SJSA1 (cell line): ENCODE measurements at regions not wholly inside any gene's neighbourhood (a gene's known extent, or its start where the extent isn't known, plus 50 kb on each side); places are given as distances from the start of the nearest gene placed in this dataset.
"Not testable (repeated sequence)": the region's sequence is repeated elsewhere in the genome, so short reads cannot be mapped to it uniquely, and the experiment has no call there.

Experiments used
- DNase-seq, 2 experiments: peaks; one replicate each; pipeline ENCODE4 v3.0.0-alpha.2; 2015 to 2020; ENCODE audit warnings: low spot score in 2 of 2, low read depth in 1 of 2
- H3K27ac ChIP-seq: fragments of 250-450 bp; sonication (Bioruptor Pico); 2 replicates; pipeline ENCODE4 v1.5.1; 2020; ENCODE audit warnings: mild to moderate bottlenecking, moderate library complexity
- H3K27me3 ChIP-seq: fragments of 250-450 bp; sonication (Bioruptor Pico); replicated peaks from 2 replicates; pipeline ENCODE4 v1.5.1; 2020; ENCODE audit warnings: mild to moderate bottlenecking, moderate library complexity
- H3K36me3 ChIP-seq: fragments of 250-450 bp; sonication (Bioruptor Pico); 2 replicates; pipeline ENCODE4 v1.5.1; 2020; ENCODE audit warnings: mild to moderate bottlenecking
- H3K4me1 ChIP-seq: fragments of 250-450 bp; sonication (Bioruptor Pico); replicated peaks from 2 replicates; pipeline ENCODE4 v1.6.1; 2021; ENCODE audit warnings: mild to moderate bottlenecking
- H3K4me3 ChIP-seq: fragments of 250-450 bp; sonication (Bioruptor Pico); 2 replicates; pipeline ENCODE4 v1.5.1; 2020; ENCODE audit warnings: mild to moderate bottlenecking
- H3K9me3 ChIP-seq: fragments of 250-450 bp; sonication (Bioruptor Pico); replicated peaks from 2 replicates; pipeline ENCODE4 v1.5.1; 2020; ENCODE audit warnings: mild to moderate bottlenecking

- no peak for DNase-seq
- Histone ChIP-seq H3K4me1 (no peaks in the 10 kb centered on the region), H3K36me3 (no peaks in the 10 kb centered on the region), H3K9me3 (no peaks in the 10 kb centered on the region), H3K4me3 (no peak overlapping the region), H3K27ac (no peak overlapping the region), H3K27me3 (no peaks in the 10 kb centered on the region)
These were observed 791.3 kb downstream of the TENT5A start for GRCh38 chr6:80961166-80961565.

- no peaks in the 10 kb centered on the region for H3K9me3 ChIP-seq
- DNase-seq: no peak
- no peak overlapping the region for H3K27ac ChIP-seq
- no peaks in the 10 kb centered on the region for H3K27me3 ChIP-seq
- no peaks in the 10 kb centered on the region for H3K4me1 ChIP-seq
- H3K4me3 ChIP-seq: no peak overlapping the region
- H3K36me3 ChIP-seq: no peaks in the 10 kb centered on the region
These were observed 793.4 kb downstream of the TENT5A start for GRCh38 chr6:80959034-80959433.

DNA sequence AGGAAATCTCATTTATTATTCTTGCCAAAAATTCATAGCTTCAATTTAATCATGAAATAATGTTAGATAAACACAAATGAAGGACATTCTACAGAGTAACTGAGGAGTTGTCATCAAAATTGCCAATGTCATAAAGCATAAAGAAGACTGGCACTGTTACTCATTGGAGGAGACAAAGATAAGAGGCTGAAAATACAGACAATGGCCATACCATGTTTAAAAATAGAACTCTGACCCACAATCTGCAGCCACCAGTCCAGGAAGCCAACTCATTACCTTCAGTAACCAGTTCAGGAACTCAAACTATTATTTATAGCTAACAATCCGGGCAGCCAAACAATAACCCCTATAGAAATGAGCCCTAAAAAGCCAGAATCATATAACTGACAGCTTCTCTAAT lies 795.6 kb downstream of the TENT5A start:
- H3K36me3 ChIP-seq: no peaks in the 10 kb centered on the region
- H3K27ac ChIP-seq: no peak overlapping the region
- no peak overlapping the region for H3K4me3 ChIP-seq
- H3K9me3 ChIP-seq: no peaks in the 10 kb centered on the region
- no peak for DNase-seq
- H3K27me3 ChIP-seq: no peaks in the 10 kb centered on the region
- H3K4me1 ChIP-seq: no peaks in the 10 kb centered on the region

DNA sequence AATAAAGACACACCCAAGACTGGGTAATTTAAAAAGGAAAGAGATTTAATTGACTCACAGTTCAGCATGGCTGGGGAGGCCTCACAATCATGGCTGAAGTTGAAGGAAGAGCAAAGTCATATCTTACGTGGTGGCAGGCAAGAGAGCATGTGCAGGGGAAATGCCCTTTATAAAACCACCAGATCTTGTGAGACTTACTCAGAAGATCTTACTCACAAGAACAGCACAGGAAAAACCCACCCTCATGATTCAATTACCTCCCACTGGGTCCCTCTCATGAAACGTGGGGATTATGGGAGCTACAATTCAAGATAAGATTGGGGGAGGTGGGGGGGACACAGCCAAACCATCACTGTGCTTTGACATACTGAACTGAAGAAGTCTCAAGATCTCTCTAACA lies 800.0 kb downstream of the TENT5A start:
- H3K27ac ChIP-seq, H3K27me3 ChIP-seq, DNase-seq, H3K4me1 ChIP-seq, H3K9me3 ChIP-seq, H3K4me3 ChIP-seq, H3K36me3 ChIP-seq: not testable (repeated sequence)

DNA sequence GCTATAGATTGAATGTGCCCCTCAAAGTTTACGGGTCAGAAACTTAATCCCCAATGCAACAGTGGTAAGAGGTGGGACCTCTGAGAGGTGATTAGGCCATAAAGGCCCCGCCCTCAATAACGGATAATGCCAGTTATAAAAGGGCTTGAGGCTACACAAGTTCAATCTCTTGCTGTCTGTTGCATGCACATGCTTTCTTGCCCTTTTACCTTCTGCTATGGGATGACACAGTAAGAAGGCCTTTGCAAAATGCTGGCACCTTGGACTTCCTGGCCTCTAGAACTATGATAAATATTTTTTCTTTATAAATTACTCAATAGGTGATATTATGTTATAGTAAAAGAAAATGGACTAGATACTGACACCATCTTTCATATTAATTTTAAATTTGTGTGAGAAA lies 806.1 kb downstream of the TENT5A start:
- no peaks in the 10 kb centered on the region for H3K27me3 ChIP-seq
- no peak overlapping the region for H3K27ac ChIP-seq
- no peaks in the 10 kb centered on the region for H3K36me3 ChIP-seq
- no peaks in the 10 kb centered on the region for H3K4me1 ChIP-seq
- H3K9me3 ChIP-seq: no peaks in the 10 kb centered on the region
- DNase-seq: no peak
- no peak overlapping the region for H3K4me3 ChIP-seq

DNA sequence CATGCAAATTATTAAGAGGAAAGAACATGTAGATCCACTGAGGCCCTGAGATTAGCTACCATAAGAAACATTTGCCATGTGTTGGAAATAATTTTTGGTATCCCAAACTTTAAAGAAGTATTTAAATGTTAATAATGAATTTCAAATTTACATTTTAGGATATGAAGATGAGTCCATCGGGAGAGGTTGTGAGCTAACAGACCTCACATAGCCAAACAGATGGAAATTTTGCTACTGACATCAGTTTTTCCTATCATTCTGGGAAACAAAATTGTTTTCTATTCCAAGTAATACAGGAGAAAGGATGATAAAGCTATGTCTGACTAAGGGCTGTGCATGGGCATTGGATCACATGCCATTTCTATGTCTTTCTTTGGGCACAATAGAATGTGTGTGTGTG lies 809.6 kb downstream of the TENT5A start:
- no peaks in the 10 kb centered on the region for H3K4me1 ChIP-seq
- H3K27ac ChIP-seq: no peak overlapping the region
- no peaks in the 10 kb centered on the region for H3K27me3 ChIP-seq
- H3K9me3 ChIP-seq: no peaks in the 10 kb centered on the region
- no peak for DNase-seq
- no peaks in the 10 kb centered on the region for H3K36me3 ChIP-seq
- no peak overlapping the region for H3K4me3 ChIP-seq

- H3K9me3 ChIP-seq: no peaks in the 10 kb centered on the region
- H3K36me3 ChIP-seq: no peaks in the 10 kb centered on the region
- H3K4me3 ChIP-seq: no peak overlapping the region
- no peak for DNase-seq
- no peaks in the 10 kb centered on the region for H3K4me1 ChIP-seq
- H3K27ac ChIP-seq: no peak overlapping the region
- no peaks in the 10 kb centered on the region for H3K27me3 ChIP-seq
These were observed 811.5 kb downstream of the TENT5A start for GRCh38 chr6:80940976-80941375.

- Histone ChIP-seq H3K4me1 (no peaks in the 10 kb centered on the region), H3K4me3 (no peak overlapping the region), H3K27me3 (no peaks in the 10 kb centered on the region), H3K9me3 (no peaks in the 10 kb centered on the region), H3K36me3 (no peaks in the 10 kb centered on the region), H3K27ac (no peak overlapping the region)
- no peak for DNase-seq
These were observed 811.9 kb downstream of the TENT5A start for GRCh38 chr6:80940571-80940970.

GRCh38 chr6:80939898-80940297 lies 812.6 kb downstream of the TENT5A start:
- Histone ChIP-seq H3K4me3 (no peak overlapping the region), H3K27me3 (no peaks in the 10 kb centered on the region), H3K27ac (no peak overlapping the region), H3K4me1 (no peaks in the 10 kb centered on the region), H3K36me3 (no peaks in the 10 kb centered on the region), H3K9me3 (no peaks in the 10 kb centered on the region)
- DNase-seq: no peak

DNA sequence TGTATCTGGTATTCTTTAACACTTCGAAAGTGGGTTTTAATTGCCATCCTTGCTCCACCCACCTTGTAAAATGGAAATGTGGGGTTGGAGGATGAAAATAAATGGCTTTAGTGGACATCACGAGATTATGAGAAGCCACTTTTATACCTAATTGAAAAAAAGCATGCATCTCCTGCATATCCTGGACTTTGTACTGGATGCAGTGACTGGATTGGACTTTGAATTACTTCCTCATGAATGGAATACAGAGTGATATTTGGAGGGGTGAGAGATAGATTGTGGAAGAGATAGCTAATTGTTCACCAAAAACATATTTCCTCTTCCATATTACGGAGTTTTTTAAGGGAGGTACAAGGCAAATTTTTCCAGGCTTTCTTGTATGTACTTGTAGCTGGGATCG lies 813.0 kb downstream of the TENT5A start:
- Histone ChIP-seq H3K27ac (no peak overlapping the region), H3K9me3 (no peaks in the 10 kb centered on the region), H3K4me3 (no peak overlapping the region), H3K4me1 (no peaks in the 10 kb centered on the region), H3K36me3 (no peaks in the 10 kb centered on the region), H3K27me3 (no peaks in the 10 kb centered on the region)
- DNase-seq: no peak

GRCh38 chr6:80938131-80938530 lies 814.4 kb downstream of the TENT5A start:
- DNase-seq: no peak
- H3K36me3 ChIP-seq: no peaks in the 10 kb centered on the region
- H3K9me3 ChIP-seq: no peaks in the 10 kb centered on the region
- H3K27me3 ChIP-seq: no peaks in the 10 kb centered on the region
- H3K4me3 ChIP-seq: no peak overlapping the region
- H3K27ac ChIP-seq: no peak overlapping the region
- H3K4me1 ChIP-seq: no peaks in the 10 kb centered on the region

- Histone ChIP-seq H3K9me3 (no peaks in the 10 kb centered on the region), H3K27ac (no peak overlapping the region), H3K4me1 (no peaks in the 10 kb centered on the region), H3K36me3 (no peaks in the 10 kb centered on the region), H3K27me3 (no peaks in the 10 kb centered on the region), H3K4me3 (no peak overlapping the region)
- DNase-seq: no peak
These were observed 820.1 kb downstream of the TENT5A start for GRCh38 chr6:80932359-80932758.

GRCh38 chr6:80930376-80930775 lies 822.1 kb downstream of the TENT5A start:
- no peak for DNase-seq
- no peaks in the 10 kb centered on the region for H3K27me3 ChIP-seq
- H3K27ac ChIP-seq: no peak overlapping the region
- H3K9me3 ChIP-seq: no peaks in the 10 kb centered on the region
- no peaks in the 10 kb centered on the region for H3K36me3 ChIP-seq
- no peaks in the 10 kb centered on the region for H3K4me1 ChIP-seq
- no peak overlapping the region for H3K4me3 ChIP-seq

GRCh38 chr6:80923816-80924215 lies 817.3 kb downstream of the BCKDHB start:
- Histone ChIP-seq H3K4me1 (no peaks in the 10 kb centered on the region), H3K27me3 (no peaks in the 10 kb centered on the region), H3K36me3 (no peaks in the 10 kb centered on the region), H3K27ac (no peak overlapping the region), H3K4me3 (no peak overlapping the region), H3K9me3 (no peaks in the 10 kb centered on the region)
- DNase-seq: no peak

GRCh38 chr6:80922916-80923455 lies 816.5 kb downstream of the BCKDHB start:
- DNase-seq: no peak
- H3K36me3 ChIP-seq: no peaks in the 10 kb centered on the region
- H3K27ac ChIP-seq: no peak overlapping the region

More at GRCh38 chr6:80922916-80923455, 816.5 kb downstream of the BCKDHB start:
- Histone ChIP-seq H3K4me3 (no peak overlapping the region), H3K9me3 (no peaks in the 10 kb centered on the region), H3K27me3 (no peaks in the 10 kb centered on the region), H3K4me1 (no peaks in the 10 kb centered on the region)
